K562 (cell line): ENCODE measurements at regions not wholly inside any gene's neighbourhood (a gene's known extent, or its start where the extent isn't known, plus 50 kb on each side); places are given as distances from the start of the nearest gene placed in this dataset.
A peak's percentile ranks its signal among the peaks of the same experiment; 100 is the strongest.

Experiments
- ATF7 ChIP-seq: fragments of 450-650 bp; IDR thresholded peaks from 2 replicates; pipeline ENCODE4 v1.7.1; 2014; ENCODE audit warnings: mild to moderate bottlenecking, moderate library complexity
- CREB3 ChIP-seq: fragments of 450-650 bp; conservative IDR thresholded peaks from 2 replicates; pipeline ENCODE4 v1.6.1; 2016; ENCODE audit warnings: missing genetic modification characterization, low read depth, mild to moderate bottlenecking, missing compliant biosample characterization, moderate library complexity
- CSDE1 ChIP-seq, 2 experiments: fragments of 450-650 bp; IDR thresholded peaks; 2 replicates each; pipeline ENCODE4 v1.6.1; 2016; ENCODE audit warnings: mild to moderate bottlenecking in 1 of 2
- EP400 ChIP-seq: fragments of 450-650 bp; IDR thresholded peaks from 2 replicates; pipeline ENCODE4 v1.6.1; 2017; ENCODE audit warnings: antibody characterized with exemption, mild to moderate bottlenecking, moderate library complexity
- FOSL1 ChIP-seq: fragments of 200-800 bp; sonication (Bioruptor generic); conservative IDR thresholded peaks from 2 replicates; pipeline ENCODE4 v1.6.1; 2016; ENCODE audit warnings: missing genetic modification characterization, missing compliant biosample characterization
- FOXK2 ChIP-seq, 2 experiments: fragments of 450-650 bp; IDR thresholded peaks in 1 of 2; conservative IDR thresholded peaks in 1 of 2; 2 replicates each; pipeline ENCODE4 v1.6.1; 2016; ENCODE audit warnings: low read depth in 2 of 2, mild to moderate bottlenecking in 1 of 2
- IFI16 ChIP-seq: fragments of 250-450 bp; sonication (Bioruptor Pico); IDR thresholded peaks from 2 replicates; pipeline ENCODE4 v2.1.2; 2022; ENCODE audit warnings: mild to moderate bottlenecking, inconsistent platforms
- MCM2 ChIP-seq: fragments of 450-650 bp; IDR thresholded peaks from 2 replicates; pipeline ENCODE4 v1.6.1; 2017; ENCODE audit warnings: low read depth, mild to moderate bottlenecking
- MTA2 ChIP-seq: fragments of 450-650 bp; IDR thresholded peaks from 2 replicates; pipeline ENCODE4 v1.6.1; 2016; ENCODE audit warnings: low read depth
- POLR2G ChIP-seq: fragments of 200-400 bp; formaldehyde crosslinking; IDR thresholded peaks from 2 replicates; pipeline ENCODE4 v1.6.1; 2017; ENCODE audit warnings: low read depth, mild to moderate bottlenecking, antibody characterized with exemption, low read length, moderate library complexity
- TAF9B ChIP-seq: fragments of 450-650 bp; IDR thresholded peaks from 2 replicates; pipeline ENCODE4 v1.6.1; 2018; ENCODE audit warnings: mild to moderate bottlenecking; ENCODE audit not compliant: partially characterized antibody
- ZNF165 ChIP-seq: fragments of 250-450 bp; sonication (Bioruptor Pico); IDR thresholded peaks from 2 replicates; pipeline ENCODE4 v1.4.0; 2020; ENCODE audit warnings: borderline replicate concordance
- ZNF354B ChIP-seq: fragments of 250-450 bp; sonication (Bioruptor Pico); IDR thresholded peaks from 2 replicates; pipeline ENCODE4 v1.4.0; 2020
- TF ChIP-seq, protein P1 (sequence below): IDR thresholded peaks from 2 replicates; pipeline ENCODE4 v1.6.1; 2011; ENCODE audit warnings: borderline replicate concordance, low read depth, mild to moderate bottlenecking, moderate library complexity, low read length; ENCODE audit not compliant: insufficient read depth, poor library complexity, severe bottlenecking
- TF ChIP-seq, protein P2 (sequence below): sonication (generic); formaldehyde crosslinking; IDR thresholded peaks from 2 replicates; pipeline ENCODE4 v1.8.0; 2023; ENCODE audit warnings: mild to moderate bottlenecking, missing genetic modification reagents

DNA sequence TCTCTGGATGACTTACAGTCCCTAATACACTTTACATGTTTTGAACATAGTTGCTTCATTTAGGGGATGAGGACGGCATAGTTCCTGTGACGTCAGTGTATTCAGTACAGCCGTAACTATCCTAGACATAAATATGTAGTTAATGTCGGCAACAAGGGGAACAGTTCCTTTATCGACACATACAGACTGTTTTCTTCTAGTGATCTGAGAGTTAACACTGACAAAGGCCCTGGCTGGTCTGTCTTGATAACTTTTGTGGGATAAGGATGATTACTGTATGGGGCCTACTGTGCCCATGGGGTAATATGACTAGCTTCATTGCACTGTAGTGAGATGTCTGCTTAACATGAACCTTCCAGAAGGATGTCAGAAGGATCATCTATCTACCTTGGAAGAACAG lies 131.2 kb downstream of the ZNF518B start (continued):
- TF ChIP-seq, protein P1, sequence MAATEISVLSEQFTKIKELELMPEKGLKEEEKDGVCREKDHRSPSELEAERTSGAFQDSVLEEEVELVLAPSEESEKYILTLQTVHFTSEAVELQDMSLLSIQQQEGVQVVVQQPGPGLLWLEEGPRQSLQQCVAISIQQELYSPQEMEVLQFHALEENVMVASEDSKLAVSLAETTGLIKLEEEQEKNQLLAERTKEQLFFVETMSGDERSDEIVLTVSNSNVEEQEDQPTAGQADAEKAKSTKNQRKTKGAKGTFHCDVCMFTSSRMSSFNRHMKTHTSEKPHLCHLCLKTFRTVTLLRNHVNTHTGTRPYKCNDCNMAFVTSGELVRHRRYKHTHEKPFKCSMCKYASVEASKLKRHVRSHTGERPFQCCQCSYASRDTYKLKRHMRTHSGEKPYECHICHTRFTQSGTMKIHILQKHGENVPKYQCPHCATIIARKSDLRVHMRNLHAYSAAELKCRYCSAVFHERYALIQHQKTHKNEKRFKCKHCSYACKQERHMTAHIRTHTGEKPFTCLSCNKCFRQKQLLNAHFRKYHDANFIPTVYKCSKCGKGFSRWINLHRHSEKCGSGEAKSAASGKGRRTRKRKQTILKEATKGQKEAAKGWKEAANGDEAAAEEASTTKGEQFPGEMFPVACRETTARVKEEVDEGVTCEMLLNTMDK: no peak
- peak; percentile 87 to 88 for TF ChIP-seq FOXK2 (conservative IDR thresholded peaks at IDR 0.05 in 1 of 2, IDR thresholded peaks at IDR 0.05 in 1 of 2; ENCODE audit: low read depth in 2 of 2)
- peak; percentile 97 for TF ChIP-seq ATF7
- no peak for TF ChIP-seq MCM2
- no peak for TF ChIP-seq ZNF354B
- 0 out of 4 replicates have a peak, but pooled peaks of 1 of the 2 experiments have one; percentile 38 for TF ChIP-seq CSDE1 (IDR thresholded peaks at IDR 0.05)
- TF ChIP-seq POLR2G: no peak
- TF ChIP-seq, protein P2, sequence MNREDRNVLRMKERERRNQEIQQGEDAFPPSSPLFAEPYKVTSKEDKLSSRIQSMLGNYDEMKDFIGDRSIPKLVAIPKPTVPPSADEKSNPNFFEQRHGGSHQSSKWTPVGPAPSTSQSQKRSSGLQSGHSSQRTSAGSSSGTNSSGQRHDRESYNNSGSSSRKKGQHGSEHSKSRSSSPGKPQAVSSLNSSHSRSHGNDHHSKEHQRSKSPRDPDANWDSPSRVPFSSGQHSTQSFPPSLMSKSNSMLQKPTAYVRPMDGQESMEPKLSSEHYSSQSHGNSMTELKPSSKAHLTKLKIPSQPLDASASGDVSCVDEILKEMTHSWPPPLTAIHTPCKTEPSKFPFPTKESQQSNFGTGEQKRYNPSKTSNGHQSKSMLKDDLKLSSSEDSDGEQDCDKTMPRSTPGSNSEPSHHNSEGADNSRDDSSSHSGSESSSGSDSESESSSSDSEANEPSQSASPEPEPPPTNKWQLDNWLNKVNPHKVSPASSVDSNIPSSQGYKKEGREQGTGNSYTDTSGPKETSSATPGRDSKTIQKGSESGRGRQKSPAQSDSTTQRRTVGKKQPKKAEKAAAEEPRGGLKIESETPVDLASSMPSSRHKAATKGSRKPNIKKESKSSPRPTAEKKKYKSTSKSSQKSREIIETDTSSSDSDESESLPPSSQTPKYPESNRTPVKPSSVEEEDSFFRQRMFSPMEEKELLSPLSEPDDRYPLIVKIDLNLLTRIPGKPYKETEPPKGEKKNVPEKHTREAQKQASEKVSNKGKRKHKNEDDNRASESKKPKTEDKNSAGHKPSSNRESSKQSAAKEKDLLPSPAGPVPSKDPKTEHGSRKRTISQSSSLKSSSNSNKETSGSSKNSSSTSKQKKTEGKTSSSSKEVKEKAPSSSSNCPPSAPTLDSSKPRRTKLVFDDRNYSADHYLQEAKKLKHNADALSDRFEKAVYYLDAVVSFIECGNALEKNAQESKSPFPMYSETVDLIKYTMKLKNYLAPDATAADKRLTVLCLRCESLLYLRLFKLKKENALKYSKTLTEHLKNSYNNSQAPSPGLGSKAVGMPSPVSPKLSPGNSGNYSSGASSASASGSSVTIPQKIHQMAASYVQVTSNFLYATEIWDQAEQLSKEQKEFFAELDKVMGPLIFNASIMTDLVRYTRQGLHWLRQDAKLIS (CRISPR knock-in tag): no peak
- TF ChIP-seq EP400: 0 out of 2 replicates have a peak, but pooled peaks have one; percentile 49
- peak; percentile 96 for TF ChIP-seq MTA2
- no peak for TF ChIP-seq ZNF165 (CRISPR knock-in tag)
- peak; percentile 55 for TF ChIP-seq TAF9B
- no peak for TF ChIP-seq IFI16 (CRISPR knock-in tag)
- TF ChIP-seq FOSL1 (tag): peak; percentile 79
- TF ChIP-seq CREB3 (tag): no peak
